Stimulated activated naive CD8-positive, alpha-beta T cell treated with anti-CD3 and anti-CD28 coated beads, Interleukin-15, amount 100 ng/mL, for 72 hours (primary cell): ENCODE measurements at regions not wholly inside any gene's neighbourhood (a gene's known extent, or its start where the extent isn't known, plus 50 kb on each side); places are given as distances from the start of the nearest gene placed in this dataset.
"Not testable (repeated sequence)": the region's sequence is repeated elsewhere in the genome, so short reads cannot be mapped to it uniquely, and the experiment has no call there.

Experiments
- ATAC-seq: fragments of 150-1000 bp; cut with Tn5 transposase; 2 replicates; pipeline ENCODE4 v1.10.0; 2021; ENCODE audit warnings: mild to moderate bottlenecking, moderate library complexity
- DNase-seq, 2 donors: peaks; one replicate each; pipeline ENCODE4 v3.0.0; 2021 to 2022
- H3K27ac Mint-ChIP-seq, 2 donors: one replicate each; pipeline ENCODE4 v1.8.0; 2022; ENCODE audit warnings: mild to moderate bottlenecking in 2 of 2, mixed read lengths in 2 of 2, moderate library complexity in 2 of 2
- H3K27me3 Mint-ChIP-seq: one replicate; pipeline ENCODE4 v1.8.0; 2022; ENCODE audit warnings: mixed read lengths
- H3K4me1 Mint-ChIP-seq: one replicate; pipeline ENCODE4 v1.8.0; 2022; ENCODE audit warnings: mild to moderate bottlenecking, mixed read lengths
- H3K4me3 Mint-ChIP-seq, 2 donors: one replicate each; pipeline ENCODE4 v1.8.0; 2022; ENCODE audit warnings: mild to moderate bottlenecking in 2 of 2, mixed read lengths in 2 of 2, moderate library complexity in 1 of 2
- H3K9me3 Mint-ChIP-seq, 2 donors: one replicate each; pipeline ENCODE4 v1.8.0; 2022; ENCODE audit warnings: mixed read lengths in 2 of 2

DNA sequence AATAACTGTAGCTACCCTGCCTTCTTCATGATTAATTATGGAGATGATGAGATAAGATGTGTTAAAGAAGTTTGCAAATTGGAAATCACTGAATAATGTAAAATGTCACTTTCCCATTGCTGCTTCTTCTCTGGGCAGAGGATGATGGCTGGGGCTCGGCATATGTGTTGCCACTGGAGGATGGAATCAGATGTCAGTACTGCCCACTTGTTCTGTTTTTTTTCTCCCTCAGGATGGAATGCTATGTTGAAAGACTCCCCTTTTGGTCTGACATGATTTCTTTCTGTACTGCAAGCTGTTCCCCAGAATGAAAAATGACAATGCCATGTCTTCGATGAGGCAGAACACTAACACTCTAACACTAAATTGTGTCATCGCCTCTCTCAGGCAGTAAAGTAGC lies 373.9 kb upstream of the SPAG17 start:
- Mint-ChIP-seq H3K4me3 (no peak overlapping the region), H3K27me3 (no peaks in the 10 kb centered on the region), H3K9me3 (peaks cover 13 to 16% of the 10 kb centered on the region in 2 donors), H3K4me1 (no peaks in the 10 kb centered on the region), H3K27ac (no peak overlapping the region)
- ATAC-seq (no peak), DNase-seq (no peak)

- Mint-ChIP-seq H3K9me3 (peaks cover 14 to 26% of the 10 kb centered on the region in 2 donors), H3K27ac (no peak overlapping the region), H3K27me3 (no peaks in the 10 kb centered on the region), H3K4me3 (no peak overlapping the region), H3K4me1 (no peaks in the 10 kb centered on the region)
- ATAC-seq = no peak
- DNase-seq = no peak
Observed at GRCh38 chr1:118556936-118557335, 371.9 kb upstream of the SPAG17 start.

- ATAC-seq (no peak), DNase-seq (no peak)
- Mint-ChIP-seq H3K4me3 (no peak overlapping the region), H3K9me3 (peaks cover 18 to 30% of the 10 kb centered on the region in 2 donors), H3K27me3 (no peaks in the 10 kb centered on the region), H3K27ac (no peak overlapping the region), H3K4me1 (no peaks in the 10 kb centered on the region)
Observed at GRCh38 chr1:118555638-118556037, 370.6 kb upstream of the SPAG17 start.

- Mint-ChIP-seq H3K27ac (no peak overlapping the region), H3K9me3 (peaks cover 6 to 13% of the 10 kb centered on the region in 2 donors), H3K27me3 (no peaks in the 10 kb centered on the region), H3K4me1 (no peaks in the 10 kb centered on the region), H3K4me3 (no peak overlapping the region)
- ATAC-seq = no peak
- no peak for DNase-seq
Observed at GRCh38 chr1:118535901-118536300, 350.9 kb upstream of the SPAG17 start.

GRCh38 chr1:118511922-118512321 lies 326.9 kb upstream of the SPAG17 start:
- H3K4me3 Mint-ChIP-seq, H3K27me3 Mint-ChIP-seq, H3K4me1 Mint-ChIP-seq, ATAC-seq, H3K27ac Mint-ChIP-seq, DNase-seq: not testable (repeated sequence)
- peaks cover 22 to 27% of the 10 kb centered on the region in 2 donors for H3K9me3 Mint-ChIP-seq

- no peak overlapping the region for H3K4me3 Mint-ChIP-seq
- DNase-seq = no peak
- ATAC-seq = no peak
- H3K27me3 Mint-ChIP-seq = no peaks in the 10 kb centered on the region
- H3K27ac Mint-ChIP-seq = no peak overlapping the region
- no peaks in the 10 kb centered on the region for H3K9me3 Mint-ChIP-seq
- no peaks in the 10 kb centered on the region for H3K4me1 Mint-ChIP-seq
Observed at GRCh38 chr1:118504867-118505266, 319.8 kb upstream of the SPAG17 start.

DNA sequence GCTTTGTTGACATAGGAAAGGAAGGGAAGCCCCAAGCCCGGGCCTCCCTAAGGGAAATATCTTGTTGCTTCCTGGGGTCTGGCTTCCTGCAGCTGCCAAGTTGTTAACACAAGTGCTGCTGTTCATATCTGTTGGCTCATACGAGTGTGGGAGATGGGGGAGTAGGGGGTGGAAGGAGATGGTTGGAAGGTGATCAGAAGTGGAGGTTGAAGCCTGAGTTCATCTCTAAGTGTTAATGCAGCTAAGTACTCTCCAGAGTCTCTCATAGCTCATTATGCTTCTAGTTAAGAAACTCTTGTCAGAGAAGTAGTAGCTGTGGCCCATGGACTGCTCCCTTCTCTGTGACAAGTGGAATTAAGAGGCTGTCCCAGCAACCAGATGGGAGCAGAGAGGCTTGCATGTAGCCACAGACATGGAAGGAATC lies 319.2 kb upstream of the SPAG17 start:
- Mint-ChIP-seq H3K27ac (no peak overlapping the region), H3K4me1 (no peaks in the 10 kb centered on the region), H3K27me3 (no peaks in the 10 kb centered on the region), H3K4me3 (no peak overlapping the region), H3K9me3 (no peaks in the 10 kb centered on the region)
- ATAC-seq (no peak), DNase-seq (no peak)

DNA sequence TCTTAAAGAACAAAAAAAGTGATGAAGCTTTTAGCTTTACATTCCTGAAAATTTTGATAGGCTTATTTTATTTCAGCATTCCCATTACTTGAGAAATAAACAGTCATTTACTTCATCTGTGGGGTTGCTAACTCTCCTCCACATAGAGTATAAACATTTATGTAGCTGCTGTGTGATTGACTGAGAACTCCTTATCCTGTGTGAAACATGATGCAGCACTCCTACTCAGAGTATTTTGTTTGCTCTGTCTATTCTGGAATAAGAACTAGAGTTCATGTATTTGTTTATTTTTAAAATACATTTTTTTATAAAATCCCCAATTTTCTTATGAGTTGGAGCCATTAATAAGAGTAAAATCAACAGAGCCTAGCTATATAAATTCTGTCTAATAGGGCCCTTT lies 318.7 kb upstream of the SPAG17 start:
- no peak overlapping the region for H3K27ac Mint-ChIP-seq
- ATAC-seq = no peak
- no peaks in the 10 kb centered on the region for H3K4me1 Mint-ChIP-seq
- DNase-seq = no peak
- H3K4me3 Mint-ChIP-seq = no peak overlapping the region
- no peaks in the 10 kb centered on the region for H3K27me3 Mint-ChIP-seq
- no peaks in the 10 kb centered on the region for H3K9me3 Mint-ChIP-seq

GRCh38 chr1:118494998-118495397 lies 310.0 kb upstream of the SPAG17 start:
- Mint-ChIP-seq H3K4me3 (no peak overlapping the region), H3K4me1 (no peaks in the 10 kb centered on the region), H3K27ac (no peak overlapping the region), H3K9me3 (no peaks in the 10 kb centered on the region), H3K27me3 (no peaks in the 10 kb centered on the region)
- ATAC-seq (no peak), DNase-seq (no peak)

- H3K4me3 Mint-ChIP-seq = no peak overlapping the region
- H3K9me3 Mint-ChIP-seq = peaks cover 7 to 13% of the 10 kb centered on the region in 2 donors
- ATAC-seq = no peak
- no peak for DNase-seq
- H3K27me3 Mint-ChIP-seq = no peaks in the 10 kb centered on the region
- H3K27ac Mint-ChIP-seq = no peak overlapping the region
- no peaks in the 10 kb centered on the region for H3K4me1 Mint-ChIP-seq
Observed at GRCh38 chr1:118488787-118489186, 303.8 kb upstream of the SPAG17 start.

DNA sequence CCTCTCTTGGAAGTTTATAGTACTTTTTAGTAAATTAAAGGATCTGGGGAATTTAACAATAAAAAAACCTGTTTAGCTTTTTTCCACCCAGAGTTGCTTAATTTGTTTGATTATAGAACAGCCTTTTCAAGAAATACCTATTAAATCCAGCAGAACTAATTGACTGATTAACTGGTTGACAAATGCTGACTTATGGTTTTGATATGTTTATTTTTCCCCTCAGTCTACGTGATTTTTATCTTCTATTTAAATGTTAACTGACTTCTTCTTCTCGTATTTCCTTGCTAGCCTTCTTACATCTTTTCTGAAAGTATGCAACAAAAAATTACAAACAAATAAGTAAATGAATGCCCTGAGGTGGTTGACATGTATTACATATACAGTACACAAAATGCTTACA lies 302.9 kb upstream of the SPAG17 start:
- Mint-ChIP-seq H3K4me3 (no peak overlapping the region), H3K27me3 (no peaks in the 10 kb centered on the region), H3K4me1 (no peaks in the 10 kb centered on the region), H3K27ac (no peak overlapping the region), H3K9me3 (peaks cover 9 to 14% of the 10 kb centered on the region in 2 donors)
- DNase-seq (no peak), ATAC-seq (no peak)

GRCh38 chr1:118487091-118487490 lies 302.1 kb upstream of the SPAG17 start:
- Mint-ChIP-seq H3K27ac (no peak overlapping the region), H3K27me3 (no peaks in the 10 kb centered on the region), H3K4me3 (no peak overlapping the region), H3K4me1 (no peaks in the 10 kb centered on the region), H3K9me3 (peaks cover 14 to 19% of the 10 kb centered on the region in 2 donors)
- ATAC-seq = no peak
- DNase-seq = no peak

GRCh38 chr1:118486199-118486598 lies 301.2 kb upstream of the SPAG17 start:
- Mint-ChIP-seq H3K27ac (no peak overlapping the region), H3K4me3 (no peak overlapping the region), H3K4me1 (no peaks in the 10 kb centered on the region), H3K27me3 (no peaks in the 10 kb centered on the region), H3K9me3 (peaks cover 19 to 25% of the 10 kb centered on the region in 2 donors)
- ATAC-seq (no peak), DNase-seq (no peak)

- DNase-seq (no peak), ATAC-seq (no peak)
- Mint-ChIP-seq H3K4me1 (no peaks in the 10 kb centered on the region), H3K9me3 (peaks cover 19 to 25% of the 10 kb centered on the region in 2 donors), H3K27me3 (no peaks in the 10 kb centered on the region), H3K27ac (no peak overlapping the region), H3K4me3 (no peak overlapping the region)
Observed at GRCh38 chr1:118485757-118486156, 300.7 kb upstream of the SPAG17 start.

DNA sequence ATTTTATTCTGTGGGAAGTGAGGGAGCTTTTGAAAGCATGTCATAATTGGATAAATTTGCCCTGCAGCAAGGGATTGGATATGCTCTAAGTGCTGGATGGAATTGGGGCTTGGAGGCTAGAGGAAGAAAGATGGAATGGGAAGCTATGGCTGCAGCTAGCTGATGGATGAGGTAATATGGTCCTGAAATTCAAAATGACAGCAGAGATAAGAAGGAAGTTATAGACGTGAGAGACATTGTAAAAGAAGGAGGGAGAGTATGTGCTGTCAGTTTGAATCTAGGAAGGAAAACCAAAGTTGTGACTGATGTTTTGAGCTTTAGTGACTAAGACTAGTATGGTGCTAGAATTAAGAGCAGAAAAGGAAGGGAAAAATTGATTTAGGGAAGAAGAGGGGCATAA lies 299.9 kb upstream of the SPAG17 start:
- DNase-seq (no peak), ATAC-seq (no peak)
- Mint-ChIP-seq H3K27ac (no peak overlapping the region), H3K4me1 (no peaks in the 10 kb centered on the region), H3K9me3 (peaks cover 19 to 25% of the 10 kb centered on the region in 2 donors), H3K27me3 (no peaks in the 10 kb centered on the region), H3K4me3 (no peak overlapping the region)

DNA sequence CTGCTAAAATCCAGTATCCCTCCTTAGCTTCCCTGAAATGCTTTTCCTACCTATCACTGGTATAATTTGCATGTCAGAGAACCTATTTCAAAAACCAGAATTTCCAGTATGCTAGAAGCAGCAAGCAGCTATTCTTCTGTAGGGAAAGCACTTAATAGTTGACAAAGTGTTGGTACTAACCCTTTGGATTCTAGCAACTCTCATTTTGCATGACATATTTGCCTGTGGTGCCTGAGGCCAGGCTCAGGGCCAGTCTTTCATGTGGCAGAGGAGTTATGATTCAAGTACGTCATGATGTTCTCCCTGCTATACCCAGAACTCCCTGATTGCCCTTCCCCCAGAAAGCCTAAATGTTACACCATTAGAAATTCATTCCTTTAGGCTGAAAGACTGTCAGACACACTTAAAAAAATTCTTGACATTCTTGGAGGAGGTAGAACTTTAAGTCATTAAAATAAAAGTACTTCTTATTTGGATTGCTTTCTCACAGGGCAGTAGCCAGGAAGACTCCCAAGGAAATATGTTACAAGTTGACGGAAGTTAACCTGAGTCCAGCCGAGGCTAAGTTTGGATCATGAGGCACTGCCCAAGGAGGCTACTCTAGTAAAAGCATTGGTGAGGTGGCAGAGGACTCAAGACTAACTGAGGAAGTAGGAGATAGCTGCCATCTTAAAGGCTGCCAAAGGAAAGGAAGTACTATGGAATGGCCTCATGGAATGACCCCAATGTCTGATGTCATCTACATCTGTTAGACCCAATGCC lies 298.4 kb upstream of the SPAG17 start:
- Mint-ChIP-seq H3K27me3 (no peaks in the 10 kb centered on the region), H3K9me3 (peaks cover 19 to 21% of the 10 kb centered on the region in 2 donors), H3K27ac (no peak overlapping the region), H3K4me1 (no peaks in the 10 kb centered on the region), H3K4me3 (no peak overlapping the region)
- no peak for DNase-seq
- no peak for ATAC-seq

DNA sequence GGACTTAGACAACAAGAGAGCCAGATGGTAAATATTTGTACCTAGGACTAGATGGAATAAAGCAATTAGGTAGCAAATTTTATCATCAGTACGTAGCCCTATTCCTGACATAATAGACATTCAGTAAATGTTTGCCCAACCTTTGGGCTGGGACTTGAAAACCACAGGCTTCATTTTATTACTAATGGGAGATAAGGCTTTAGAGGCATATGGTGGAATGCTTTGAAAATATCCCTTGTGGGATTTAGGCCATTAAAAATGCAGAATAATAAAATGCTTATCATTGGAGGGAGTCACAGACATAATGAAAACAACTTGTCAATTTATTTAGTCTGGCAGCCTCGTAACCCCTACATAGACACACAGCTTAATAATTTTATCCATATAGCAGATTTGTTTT lies 296.1 kb upstream of the SPAG17 start:
- DNase-seq (no peak), ATAC-seq (no peak)
- no peaks in the 10 kb centered on the region for H3K27me3 Mint-ChIP-seq
- no peak overlapping the region for H3K27ac Mint-ChIP-seq
- H3K4me3 Mint-ChIP-seq = no peak overlapping the region
- no peaks in the 10 kb centered on the region for H3K4me1 Mint-ChIP-seq
- peaks cover 21 to 24% of the 10 kb centered on the region in 2 donors for H3K9me3 Mint-ChIP-seq
